Left forelimb (tissue), 1 donor: ENCODE measurements at regions not wholly inside any gene's neighbourhood (a gene's known extent, or its start where the extent isn't known, plus 50 kb on each side); places are given as distances from the start of the nearest gene placed in this dataset.

Source experiments
- DNase-seq: peaks from one replicate; pipeline ENCODE4 v3.0.0-alpha.2; 2018; ENCODE audit warnings: low spot score

GRCh38 chr20:39311851-39312506 is 349.8 kb downstream of the DHX35 start:
- DNase-seq: no peak

- DNase-seq: no peak
These were observed 348.3 kb downstream of the DHX35 start for GRCh38 chr20:39310363-39310995.

GRCh38 chr20:39309458-39309857 is 347.3 kb downstream of the DHX35 start:
- no peak for DNase-seq

GRCh38 chr20:39302312-39302711 is 340.2 kb downstream of the DHX35 start:
- DNase-seq: no peak

GRCh38 chr20:39299783-39300182 is 337.6 kb downstream of the DHX35 start:
- no peak for DNase-seq

GRCh38 chr20:39298571-39299506 is 336.7 kb downstream of the DHX35 start:
- DNase-seq: no peak

GRCh38 chr20:39298121-39298520 is 336.0 kb downstream of the DHX35 start:
- DNase-seq: no peak

GRCh38 chr20:39295301-39295700 is 333.2 kb downstream of the DHX35 start:
- no peak for DNase-seq

GRCh38 chr20:39294137-39294725 is 332.1 kb downstream of the DHX35 start:
- DNase-seq: no peak

- no peak for DNase-seq
These were observed 330.1 kb downstream of the DHX35 start for GRCh38 chr20:39292193-39292736.

GRCh38 chr20:39291301-39291700 is 329.2 kb downstream of the DHX35 start:
- DNase-seq: no peak

GRCh38 chr20:39290575-39290974 is 328.4 kb downstream of the DHX35 start:
- DNase-seq: no peak

GRCh38 chr20:39289831-39290230 is 327.7 kb downstream of the DHX35 start:
- no peak for DNase-seq

GRCh38 chr20:39289316-39289715 is 327.2 kb downstream of the DHX35 start:
- DNase-seq: no peak

- DNase-seq: no peak
These were observed 321.3 kb downstream of the DHX35 start for GRCh38 chr20:39283464-39283863.

- no peak for DNase-seq
These were observed 320.5 kb downstream of the DHX35 start for GRCh38 chr20:39282619-39283092.

- no peak for DNase-seq
These were observed 318.7 kb downstream of the DHX35 start for GRCh38 chr20:39280875-39281274.

- no peak for DNase-seq
These were observed 316.2 kb downstream of the DHX35 start for GRCh38 chr20:39278230-39278788.

- no peak for DNase-seq
These were observed 315.0 kb downstream of the DHX35 start for GRCh38 chr20:39277185-39277584.

- no peak for DNase-seq
These were observed 308.9 kb downstream of the DHX35 start for GRCh38 chr20:39270837-39271604.
